GM23248 (cell line): ENCODE measurements at regions not wholly inside any gene's neighbourhood (a gene's known extent, or its start where the extent isn't known, plus 50 kb on each side); places are given as distances from the start of the nearest gene placed in this dataset.

Source experiments
- DNase-seq: peaks from one replicate; pipeline ENCODE4 v3.0.0-alpha.2; 2015
- H2AFZ ChIP-seq: fragments of 200-600 bp; sonication (generic); 2 replicates; pipeline ENCODE4 v1.6.1; 2016; ENCODE audit warnings: antibody characterized with exemption
- H3F3A ChIP-seq: fragments of 200-600 bp; sonication (generic); 2 replicates; pipeline ENCODE4 v1.6.1; 2016; ENCODE audit warnings: mild to moderate bottlenecking, antibody characterized with exemption, mixed run types; ENCODE audit not compliant: insufficient read depth
- H3K27ac ChIP-seq: fragments of 200-600 bp; sonication (generic); 2 replicates; pipeline ENCODE4 v1.5.1; 2016; ENCODE audit warnings: mild to moderate bottlenecking
- H3K27me3 ChIP-seq: fragments of 200-600 bp; sonication (generic); replicated peaks from 2 replicates; pipeline ENCODE4 v1.6.1; 2016; ENCODE audit warnings: mild to moderate bottlenecking; ENCODE audit not compliant: insufficient read depth
- H3K36me3 ChIP-seq: fragments of 200-600 bp; sonication (generic); 2 replicates; pipeline ENCODE4 v1.6.1; 2016; ENCODE audit warnings: low read depth, mild to moderate bottlenecking
- H3K4me1 ChIP-seq: fragments of 200-600 bp; sonication (generic); 2 replicates; pipeline ENCODE4 v1.6.1; 2016; ENCODE audit warnings: mild to moderate bottlenecking; ENCODE audit not compliant: insufficient read depth
- H3K4me2 ChIP-seq: fragments of 200-600 bp; sonication (generic); one replicate; pipeline ENCODE4 v1.6.1; 2016; ENCODE audit warnings: mild to moderate bottlenecking; ENCODE audit not compliant: unreplicated experiment
- H3K4me3 ChIP-seq: fragments of 200-600 bp; sonication (generic); 2 replicates; pipeline ENCODE4 v1.5.1; 2016; ENCODE audit warnings: mild to moderate bottlenecking
- H3K79me2 ChIP-seq: fragments of 200-600 bp; sonication (generic); 2 replicates; pipeline ENCODE4 v1.6.1; 2016; ENCODE audit warnings: mild to moderate bottlenecking; ENCODE audit not compliant: insufficient read depth
- H3K9ac ChIP-seq: fragments of 200-600 bp; sonication (generic); 2 replicates; pipeline ENCODE4 v1.6.1; 2016; ENCODE audit warnings: mild to moderate bottlenecking
- H3K9me2 ChIP-seq: fragments of 200-600 bp; sonication (generic); 2 replicates; pipeline ENCODE4 v1.6.1; 2016; ENCODE audit warnings: mixed run types, mild to moderate bottlenecking, moderate library complexity; ENCODE audit not compliant: insufficient read depth
- H3K9me3 ChIP-seq: fragments of 200-600 bp; sonication (generic); one replicate; pipeline ENCODE4 v1.6.1; 2017; ENCODE audit warnings: low read depth
- H4K20me1 ChIP-seq: fragments of 200-600 bp; sonication (generic); 2 replicates; pipeline ENCODE4 v1.6.0; 2016; ENCODE audit not compliant: insufficient read depth
- EZH2 ChIP-seq: fragments of 200-600 bp; sonication (generic); IDR thresholded peaks from 2 replicates; pipeline ENCODE4 v1.6.1; 2018; ENCODE audit warnings: antibody characterized with exemption, mild to moderate bottlenecking; ENCODE audit not compliant: insufficient read depth, poor library complexity, severe bottlenecking
- EZH2phosphoT487 ChIP-seq: fragments of 200-600 bp; sonication (generic); IDR thresholded peaks from 2 replicates; pipeline ENCODE4 v1.6.1; 2018; ENCODE audit warnings: antibody characterized with exemption, moderate library complexity, mild to moderate bottlenecking, low read depth; ENCODE audit not compliant: insufficient read depth
- WGBS, 2 experiments: methylation state at CpG; one replicate each; pipeline ENCODE4 v1.1.6; 2015 to 2017; ENCODE audit warnings: low lambda C conversion rate in 2 of 2, low coverage in 1 of 2; ENCODE audit errors: missing lambda C conversion rate in 2 of 2; 5-methylcytosine and 5-hydroxymethylcytosine counted together
- in situ Hi-C: fragments of 300-500 bp; cut with MboI; formaldehyde crosslinking; loops from 2 replicates; pipeline ENCODE4 v1.15.0; 2020

DNA sequence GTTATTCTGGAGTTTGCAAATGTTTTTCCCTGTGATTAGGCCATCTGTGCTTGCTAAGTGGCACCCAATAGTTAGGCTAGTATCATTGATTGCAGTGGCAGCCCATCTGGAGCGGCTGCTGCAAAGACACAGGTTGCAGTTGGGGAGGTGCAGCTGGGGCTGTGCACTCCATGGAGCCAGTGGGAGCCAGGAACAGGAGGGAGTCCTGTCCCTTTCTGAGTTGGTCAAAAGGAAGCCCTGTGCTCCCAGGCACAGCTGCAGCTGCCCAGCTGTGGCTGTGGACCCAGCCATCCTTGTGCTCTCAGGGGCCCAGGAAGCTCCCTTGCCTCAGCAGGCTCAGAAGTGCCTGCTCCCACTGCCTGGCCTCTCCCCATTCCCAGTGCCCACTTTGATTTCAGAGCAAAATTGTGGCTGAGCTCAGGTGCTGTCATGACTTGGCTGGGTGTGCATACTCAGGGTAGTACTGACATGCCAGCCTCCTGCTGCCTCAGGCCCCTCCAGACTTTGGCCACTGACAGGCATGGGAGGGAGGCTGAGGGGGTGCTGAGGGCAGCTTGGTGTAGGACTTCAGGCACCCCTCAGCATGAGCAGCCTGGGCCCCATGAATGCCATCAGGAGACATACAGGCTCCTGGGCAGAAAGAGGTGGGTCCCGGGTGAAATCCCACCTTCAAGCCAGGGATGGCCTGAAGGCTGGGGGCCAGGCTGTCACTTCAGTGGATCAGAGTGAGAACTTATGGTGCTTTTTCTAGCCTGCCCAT is 270.6 kb downstream of the PCDH20 start:
- no peaks in the 10 kb centered on the region for H3K9me2 ChIP-seq
- no peaks in the 10 kb centered on the region for H3K79me2 ChIP-seq
- no peak for DNase-seq
- H3K4me3 ChIP-seq, result no peak overlapping the region
- no peak overlapping the region for H2AFZ ChIP-seq
- no peaks in the 10 kb centered on the region for H3K27me3 ChIP-seq
- no peaks in the 10 kb centered on the region for H3K4me1 ChIP-seq
- in situ Hi-C loops, result no loop called here
- WGBS, 2 experiments, result 33 to 43% methylated on average over 2 of the region's 2 CpGs
- no peaks in the 10 kb centered on the region for H3K9me3 ChIP-seq
- H3K9ac ChIP-seq, result no peak overlapping the region
- TF ChIP-seq EZH2phosphoT487, result no peak
- no peak overlapping the region for H3K27ac ChIP-seq
- no peaks in the 10 kb centered on the region for H3K36me3 ChIP-seq
- H3K4me2 ChIP-seq, result no peak overlapping the region
- H3F3A ChIP-seq, result no peaks in the 10 kb centered on the region
- H4K20me1 ChIP-seq, result no peaks in the 10 kb centered on the region

- no peak for DNase-seq
- Histone ChIP-seq H2AFZ (no peak overlapping the region), H3F3A (no peaks in the 10 kb centered on the region), H3K4me1 (no peaks in the 10 kb centered on the region), H3K4me2 (no peak overlapping the region), H3K9ac (no peak overlapping the region), H3K27ac (no peak overlapping the region), H3K79me2 (no peaks in the 10 kb centered on the region), H3K27me3 (no peaks in the 10 kb centered on the region), H3K9me3 (no peaks in the 10 kb centered on the region), H3K36me3 (no peaks in the 10 kb centered on the region), H4K20me1 (no peaks in the 10 kb centered on the region), H3K9me2 (no peaks in the 10 kb centered on the region), H3K4me3 (no peak overlapping the region)
- 5 to 12% methylated on average over 1 of the region's 1 CpG for WGBS, 2 experiments
- TF ChIP-seq EZH2phosphoT487 (no peak), EZH2 (no peak)
- in situ Hi-C loops, result no loop called here
Measured at GRCh38 chr13:61144301-61144700, 271.3 kb downstream of the PCDH20 start.

DNA sequence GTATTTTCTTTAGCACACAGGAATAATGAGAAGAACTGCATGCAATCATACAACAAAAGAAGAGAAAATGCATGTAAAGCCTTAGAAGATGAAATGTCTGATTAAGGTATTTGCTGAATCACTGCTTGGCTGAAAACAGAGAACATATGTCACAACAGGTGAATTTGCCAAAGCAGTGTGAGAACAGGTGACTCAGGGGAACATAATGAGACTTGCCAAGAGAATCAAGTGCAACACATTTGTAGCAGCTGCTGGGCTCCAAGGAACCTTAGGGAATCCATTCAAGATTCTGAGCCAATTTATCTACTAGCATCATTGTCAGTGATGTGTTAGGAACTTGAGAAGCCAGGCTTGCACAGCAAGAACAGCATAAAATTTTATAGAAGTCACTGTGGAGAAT is 273.1 kb downstream of the PCDH20 start:
- no peaks in the 10 kb centered on the region for H3K36me3 ChIP-seq
- no peak overlapping the region for H2AFZ ChIP-seq
- H3K9ac ChIP-seq, result no peak overlapping the region
- H4K20me1 ChIP-seq, result no peaks in the 10 kb centered on the region
- H3K9me2 ChIP-seq, result no peaks in the 10 kb centered on the region
- no peak overlapping the region for H3K27ac ChIP-seq
- TF ChIP-seq EZH2phosphoT487 (no peak), EZH2 (no peak)
- no peaks in the 10 kb centered on the region for H3K4me1 ChIP-seq
- in situ Hi-C loops, result no loop called here
- H3K4me2 ChIP-seq, result no peak overlapping the region
- no peaks in the 10 kb centered on the region for H3F3A ChIP-seq
- H3K9me3 ChIP-seq, result no peaks in the 10 kb centered on the region
- DNase-seq, result no peak
- H3K4me3 ChIP-seq, result no peak overlapping the region
- H3K79me2 ChIP-seq, result no peaks in the 10 kb centered on the region
- H3K27me3 ChIP-seq, result no peaks in the 10 kb centered on the region

DNA sequence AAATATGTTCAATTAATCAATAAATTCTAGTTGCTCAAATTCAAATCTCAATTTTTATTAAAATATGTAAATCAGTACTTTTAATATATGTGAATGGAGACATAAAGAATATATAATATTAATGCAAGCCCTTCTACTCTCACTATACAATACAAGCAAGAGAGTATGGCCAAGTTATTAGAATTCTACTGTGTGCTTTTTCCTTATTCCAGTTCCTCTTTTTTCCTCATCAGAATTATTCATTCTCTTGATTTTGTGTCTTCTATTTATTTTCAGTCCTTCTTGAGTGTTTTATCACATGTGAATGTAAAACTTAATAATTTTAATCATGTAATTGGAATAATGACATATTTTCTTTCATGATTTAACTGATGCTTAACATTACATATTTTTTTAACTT is 276.8 kb downstream of the PCDH20 start:
- H3K9me2 ChIP-seq, result no peaks in the 10 kb centered on the region
- in situ Hi-C loops, result no loop called here
- no peaks in the 10 kb centered on the region for H4K20me1 ChIP-seq
- H2AFZ ChIP-seq, result no peak overlapping the region
- no peak overlapping the region for H3K4me2 ChIP-seq
- H3K9ac ChIP-seq, result no peak overlapping the region
- H3K9me3 ChIP-seq, result no peaks in the 10 kb centered on the region
- H3F3A ChIP-seq, result no peaks in the 10 kb centered on the region
- no peak overlapping the region for H3K27ac ChIP-seq
- H3K4me3 ChIP-seq, result no peak overlapping the region
- no peak for DNase-seq
- no peaks in the 10 kb centered on the region for H3K79me2 ChIP-seq
- no peaks in the 10 kb centered on the region for H3K36me3 ChIP-seq
- H3K27me3 ChIP-seq, result no peaks in the 10 kb centered on the region
- TF ChIP-seq EZH2phosphoT487, result no peak
- TF ChIP-seq EZH2, result no peak
- H3K4me1 ChIP-seq, result no peaks in the 10 kb centered on the region

GRCh38 chr13:61136515-61136914 is 279.1 kb downstream of the PCDH20 start:
- 17 to 20% methylated on average over 1 of the region's 1 CpG for WGBS, 2 experiments
- Histone ChIP-seq H3K9me3 (no peaks in the 10 kb centered on the region), H3K36me3 (no peaks in the 10 kb centered on the region), H3K79me2 (no peaks in the 10 kb centered on the region), H3K9ac (no peak overlapping the region), H4K20me1 (no peaks in the 10 kb centered on the region), H3F3A (no peaks in the 10 kb centered on the region), H3K4me2 (no peak overlapping the region), H3K27me3 (no peaks in the 10 kb centered on the region), H3K4me1 (no peaks in the 10 kb centered on the region), H3K9me2 (no peaks in the 10 kb centered on the region), H3K27ac (no peak overlapping the region), H3K4me3 (no peak overlapping the region), H2AFZ (no peak overlapping the region)
- TF ChIP-seq EZH2, result no peak
- TF ChIP-seq EZH2phosphoT487, result no peak
- in situ Hi-C loops, result no loop called here
- no peak for DNase-seq
